ENCODE measurements at regions not wholly inside any gene's neighbourhood (a gene's known extent, or its start where the extent isn't known, plus 50 kb on each side); places are given as distances from the start of the nearest gene placed in this dataset.

- Mint-ChIP-seq H3K27ac (no peak overlapping the region), H3K4me3 (ENCODE audit: low read depth) (no peak overlapping the region), H3K36me3 (ENCODE audit: insufficient read depth) (no peaks in the 10 kb centered on the region), H3K4me1 (ENCODE audit: low read depth) (peaks cover 5% of the 10 kb centered on the region), H3K27me3 (no peaks in the 10 kb centered on the region), H3K9me3 (ENCODE audit: low read depth) (peaks cover 6% of the 10 kb centered on the region)
- TF ChIP-seq CTCF (IDR thresholded peaks at IDR 0.05; ENCODE audit: unreplicated experiment): no peak
- no peak for DNase-seq (ENCODE audit: low spot score, unreplicated experiment)
Measured at GRCh38 chr1:191892716-191893115, 265.5 kb upstream of the RGS18 start.

GRCh38 chr1:191895049-191895448 lies 263.2 kb upstream of the RGS18 start:
- Mint-ChIP-seq H3K27ac (no peak overlapping the region), H3K27me3 (no peaks in the 10 kb centered on the region), H3K36me3 (ENCODE audit: insufficient read depth) (no peaks in the 10 kb centered on the region), H3K4me1 (ENCODE audit: low read depth) (peaks cover 5% of the 10 kb centered on the region), H3K4me3 (ENCODE audit: low read depth) (no peak overlapping the region), H3K9me3 (ENCODE audit: low read depth) (peaks cover 6% of the 10 kb centered on the region)
- TF ChIP-seq CTCF (IDR thresholded peaks at IDR 0.05; ENCODE audit: unreplicated experiment): no peak
- no peak for DNase-seq (ENCODE audit: low spot score, unreplicated experiment)

- Mint-ChIP-seq H3K9me3 (ENCODE audit: low read depth) (peaks cover 6% of the 10 kb centered on the region), H3K4me3 (ENCODE audit: low read depth) (no peak overlapping the region), H3K27me3 (no peaks in the 10 kb centered on the region), H3K4me1 (ENCODE audit: low read depth) (peaks cover 5% of the 10 kb centered on the region), H3K27ac (no peak overlapping the region), H3K36me3 (ENCODE audit: insufficient read depth) (no peaks in the 10 kb centered on the region)
- TF ChIP-seq CTCF (IDR thresholded peaks at IDR 0.05; ENCODE audit: unreplicated experiment): no peak
- no peak for DNase-seq (ENCODE audit: low spot score, unreplicated experiment)
Measured at GRCh38 chr1:191895462-191896058, 262.7 kb upstream of the RGS18 start.

- H3K4me1 Mint-ChIP-seq (ENCODE audit: low read depth): peaks cover 5% of the 10 kb centered on the region
- H3K27ac Mint-ChIP-seq: no peak overlapping the region
- peaks cover 6% of the 10 kb centered on the region for H3K9me3 Mint-ChIP-seq (ENCODE audit: low read depth)
- TF ChIP-seq CTCF (IDR thresholded peaks at IDR 0.05; ENCODE audit: unreplicated experiment): no peak
- H3K27me3 Mint-ChIP-seq: no peaks in the 10 kb centered on the region
- no peak overlapping the region for H3K4me3 Mint-ChIP-seq (ENCODE audit: low read depth)
- H3K36me3 Mint-ChIP-seq (ENCODE audit: insufficient read depth): no peaks in the 10 kb centered on the region
- no peak for DNase-seq (ENCODE audit: low spot score, unreplicated experiment)
Measured at GRCh38 chr1:191897134-191897533, 261.1 kb upstream of the RGS18 start.

- H3K27ac Mint-ChIP-seq: no peak overlapping the region
- no peaks in the 10 kb centered on the region for H3K9me3 Mint-ChIP-seq (ENCODE audit: low read depth)
- H3K4me1 Mint-ChIP-seq (ENCODE audit: low read depth): no peaks in the 10 kb centered on the region
- no peak for TF ChIP-seq CTCF (IDR thresholded peaks at IDR 0.05; ENCODE audit: unreplicated experiment)
- no peaks in the 10 kb centered on the region for H3K36me3 Mint-ChIP-seq (ENCODE audit: insufficient read depth)
- no peak overlapping the region for H3K4me3 Mint-ChIP-seq (ENCODE audit: low read depth)
- H3K27me3 Mint-ChIP-seq: no peaks in the 10 kb centered on the region
- no peak for DNase-seq (ENCODE audit: low spot score, unreplicated experiment)
Measured at GRCh38 chr1:191901651-191902050, 256.6 kb upstream of the RGS18 start.

All from progenitor cell of endocrine pancreas (in vitro differentiated cells).